DOHH2 (cell line): ENCODE measurements at regions not wholly inside any gene's neighbourhood (a gene's known extent, or its start where the extent isn't known, plus 50 kb on each side); places are given as distances from the start of the nearest gene placed in this dataset.

Source experiments
- CTCF ChIP-seq: fragments of 200-600 bp; sonication (generic); IDR thresholded peaks from one replicate; pipeline ENCODE4 v1.5.1; 2014; ENCODE audit warnings: antibody characterized with exemption, mild to moderate bottlenecking, low read depth, low read length; ENCODE audit not compliant: poor library complexity, severe bottlenecking
- EZH2phosphoT487 ChIP-seq: fragments of 200-600 bp; sonication (generic); IDR thresholded peaks from 2 replicates; pipeline ENCODE4 v1.6.1; 2017; ENCODE audit warnings: borderline replicate concordance, mild to moderate bottlenecking, antibody characterized with exemption, low read length, moderate library complexity, mixed read lengths

- TF ChIP-seq CTCF (no peak), EZH2phosphoT487 (no peak)
Observed at GRCh38 chr6:169087443-169088041, 166.1 kb downstream of the THBS2 start.
